Epithelial cell of esophagus (primary cell): ENCODE measurements at regions not wholly inside any gene's neighbourhood (a gene's known extent, or its start where the extent isn't known, plus 50 kb on each side); places are given as distances from the start of the nearest gene placed in this dataset.

Experiments used
- DNase-seq: peaks from one replicate; pipeline ENCODE4 v3.0.0; 2010; ENCODE audit warnings: low read depth
- H3K4me3 ChIP-seq: 2 replicates; pipeline ENCODE4 v1.5.1; 2011; ENCODE audit warnings: mild to moderate bottlenecking, low read length, control low read depth
- CTCF ChIP-seq: IDR thresholded peaks from 2 replicates; pipeline ENCODE4 v1.5.1; 2011; ENCODE audit warnings: low read depth, mild to moderate bottlenecking, low read length, control low read depth, inconsistent platforms; ENCODE audit not compliant: insufficient read depth; ENCODE audit errors: missing control alignments

DNA sequence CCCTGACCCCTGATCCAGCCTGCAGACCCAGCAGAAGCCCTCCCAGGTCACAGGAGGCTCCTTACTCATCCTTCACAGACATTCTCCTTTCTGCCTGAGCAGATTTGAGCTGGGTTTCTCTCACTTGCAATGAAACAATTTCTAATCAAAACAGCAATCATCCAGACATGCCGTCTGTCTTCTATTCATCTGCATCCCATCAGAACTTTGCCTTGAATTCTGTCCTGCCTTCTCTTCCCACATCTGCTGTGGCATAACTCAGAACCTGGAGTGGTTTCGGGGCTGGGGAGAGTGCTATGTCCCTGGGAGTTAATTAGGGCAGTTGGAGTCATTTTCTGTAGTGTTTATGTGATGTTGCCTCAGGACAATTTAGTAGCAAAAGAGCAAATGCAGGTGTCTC, 278.6 kb downstream of the CBLN1 start:
- no peak for DNase-seq
- no peak overlapping the region for H3K4me3 ChIP-seq

DNA sequence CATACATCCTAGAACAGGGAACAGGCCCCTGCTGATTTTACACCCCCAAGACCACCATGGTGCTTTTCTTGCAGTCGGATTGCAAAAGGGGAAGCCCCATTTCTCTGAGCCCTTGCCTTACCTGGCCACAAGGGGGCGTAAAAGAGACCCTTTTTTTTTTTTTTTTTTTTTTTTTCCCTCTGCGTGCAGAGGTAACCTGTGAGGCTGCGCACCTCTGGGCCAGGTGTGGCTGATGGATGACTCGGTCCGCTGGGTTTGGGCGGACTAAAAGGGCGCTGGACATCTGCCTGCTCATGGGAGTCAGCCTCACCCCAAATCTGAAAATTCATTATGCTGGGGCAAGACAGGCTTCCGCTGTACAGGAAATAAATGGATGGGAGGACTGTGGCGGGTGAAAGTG, 281.0 kb downstream of the CBLN1 start:
- TF ChIP-seq CTCF: peak; percentile 74
- peak; percentile 21 for DNase-seq
- no peak overlapping the region for H3K4me3 ChIP-seq

More for the DNA sequence above, 278.6 kb downstream of the CBLN1 start:
- no peak for TF ChIP-seq CTCF

DNA sequence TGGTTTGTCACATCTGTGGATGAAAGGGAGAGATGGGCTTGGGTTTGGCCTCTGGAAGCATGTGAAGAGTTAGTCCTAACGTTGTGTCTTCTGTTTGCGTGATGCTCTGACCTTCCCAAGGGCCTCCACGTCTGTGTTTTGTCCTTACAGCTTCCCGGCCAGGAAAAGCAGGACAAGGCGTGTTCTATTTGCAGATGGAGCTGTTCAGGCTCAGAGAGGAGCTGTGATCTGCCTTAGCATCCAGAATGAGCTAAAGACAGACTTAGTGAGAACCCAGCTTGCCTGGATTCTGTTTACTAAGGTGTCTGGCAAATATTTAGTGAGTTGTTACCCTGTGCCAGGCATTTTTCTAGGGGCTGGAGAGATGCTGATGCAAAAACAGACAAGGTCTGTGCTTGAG, 282.1 kb downstream of the CBLN1 start:
- no peak overlapping the region for H3K4me3 ChIP-seq
- DNase-seq: no peak
- no peak for TF ChIP-seq CTCF

- no peak for DNase-seq
- TF ChIP-seq CTCF: no peak
- H3K4me3 ChIP-seq: no peak overlapping the region
Observed at GRCh38 chr16:48999044-48999443, 282.6 kb downstream of the CBLN1 start.

GRCh38 chr16:48997946-48998345, 283.7 kb downstream of the CBLN1 start:
- no peak for DNase-seq
- no peak overlapping the region for H3K4me3 ChIP-seq
- no peak for TF ChIP-seq CTCF

- no peak for TF ChIP-seq CTCF
- no peak overlapping the region for H3K4me3 ChIP-seq
- no peak for DNase-seq
Observed at GRCh38 chr16:48997081-48997615, 284.5 kb downstream of the CBLN1 start.

DNA sequence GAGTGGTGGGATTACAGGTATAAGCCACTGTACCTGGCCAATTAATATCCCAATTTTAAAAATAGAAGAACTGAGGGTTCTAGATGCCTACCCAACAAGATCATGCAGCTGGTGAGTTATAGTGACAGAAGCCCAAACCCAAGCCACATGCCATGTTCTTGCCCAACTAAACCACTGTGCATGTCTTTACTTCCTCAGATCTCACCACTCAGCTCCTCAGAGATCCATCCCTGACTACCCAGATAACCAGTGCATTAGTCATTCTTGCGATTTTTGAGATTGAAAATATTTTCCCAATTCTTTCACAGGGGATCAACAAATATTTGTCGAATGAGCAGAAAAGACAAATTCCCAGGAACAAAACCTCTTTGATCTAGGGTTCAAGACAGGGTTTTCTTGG, 303.1 kb downstream of the CBLN1 start:
- DNase-seq: no peak
- H3K4me3 ChIP-seq: no peak overlapping the region
- TF ChIP-seq CTCF: no peak
